ENCODE measurements at regions not wholly inside any gene's neighbourhood (a gene's known extent, or its start where the extent isn't known, plus 50 kb on each side); places are given as distances from the start of the nearest gene placed in this dataset.
"Not testable (repeated sequence)": the region's sequence is repeated elsewhere in the genome, so short reads cannot be mapped to it uniquely, and the experiment has no call there.

GRCh38 chr14:25303934-25304333 is 254.0 kb upstream of the STXBP6 start:
- no peak for DNase-seq

- no peak for DNase-seq
These were observed 248.3 kb upstream of the STXBP6 start for GRCh38 chr14:25298238-25298637.

- DNase-seq, result not testable (repeated sequence)
These were observed 240.2 kb upstream of the STXBP6 start for GRCh38 chr14:25290154-25290553.

- no peak for DNase-seq
These were observed 224.6 kb upstream of the STXBP6 start for GRCh38 chr14:25274529-25274928.

- no peak for DNase-seq
These were observed 217.2 kb upstream of the STXBP6 start for GRCh38 chr14:25267186-25267585.

GRCh38 chr14:25259470-25259869 is 209.5 kb upstream of the STXBP6 start:
- no peak for DNase-seq

- DNase-seq, result peak; percentile 68
These were observed 202.8 kb upstream of the STXBP6 start for GRCh38 chr14:25252793-25253192.

- no peak for DNase-seq
These were observed 200.6 kb upstream of the STXBP6 start for GRCh38 chr14:25250516-25250915.

GRCh38 chr14:25247609-25248008 is 197.7 kb upstream of the STXBP6 start:
- DNase-seq, result no peak

GRCh38 chr14:25246751-25247150 is 196.8 kb upstream of the STXBP6 start:
- DNase-seq, result no peak

- DNase-seq, result no peak
These were observed 189.2 kb upstream of the STXBP6 start for GRCh38 chr14:25239170-25239569.

- peak; percentile 49 for DNase-seq
These were observed 187.9 kb upstream of the STXBP6 start for GRCh38 chr14:25237845-25238244.

GRCh38 chr14:25233613-25234012 is 183.7 kb upstream of the STXBP6 start:
- no peak for DNase-seq

GRCh38 chr14:25231004-25231403 is 181.1 kb upstream of the STXBP6 start:
- DNase-seq, result no peak

- DNase-seq, result no peak
These were observed 176.3 kb upstream of the STXBP6 start for GRCh38 chr14:25226214-25226613.

GRCh38 chr14:25222256-25222655 is 172.3 kb upstream of the STXBP6 start:
- DNase-seq, result no peak

GRCh38 chr14:25220514-25220913 is 170.6 kb upstream of the STXBP6 start:
- no peak for DNase-seq

GRCh38 chr14:25215607-25216006 is 165.7 kb upstream of the STXBP6 start:
- peak; percentile 56 for DNase-seq

GRCh38 chr14:25197885-25198284 is 147.9 kb upstream of the STXBP6 start:
- DNase-seq, result no peak

- no peak for DNase-seq
These were observed 130.3 kb upstream of the STXBP6 start for GRCh38 chr14:25180221-25180620.

GRCh38 chr14:25178255-25178654 is 128.3 kb upstream of the STXBP6 start:
- no peak for DNase-seq

- no peak for DNase-seq
These were observed 101.2 kb upstream of the STXBP6 start for GRCh38 chr14:25150934-25151790.

GRCh38 chr14:25150401-25150800 is 100.5 kb upstream of the STXBP6 start:
- no peak for DNase-seq

GRCh38 chr14:25140411-25140810 is 90.5 kb upstream of the STXBP6 start:
- DNase-seq, result no peak

- no peak for DNase-seq
These were observed 86.9 kb upstream of the STXBP6 start for GRCh38 chr14:25136811-25137210.
